Bronchial epithelial cell (primary cell): ENCODE measurements at regions not wholly inside any gene's neighbourhood (a gene's known extent, or its start where the extent isn't known, plus 50 kb on each side); places are given as distances from the start of the nearest gene placed in this dataset.

ENCODE experiments used
- DNase-seq: peaks from one replicate; pipeline ENCODE4 v3.0.0-alpha.2; 2010; ENCODE audit warnings: low read depth
- FAIRE-seq: peaks from 2 replicates; lab custom pipeline; 2011; peaks lifted over from hg19 to GRCh38; lab: Jason Lieb, UNC
- H3K27me3 ChIP-seq: 2 replicates; pipeline ENCODE4 v1.5.1; 2011; ENCODE audit warnings: low read length; ENCODE audit not compliant: control insufficient read depth, insufficient read depth
- H3K36me3 ChIP-seq: 2 replicates; pipeline ENCODE4 v1.5.1; 2011; ENCODE audit warnings: low read length; ENCODE audit not compliant: control insufficient read depth, insufficient read depth
- H3K4me3 ChIP-seq: 2 replicates; pipeline ENCODE4 v1.5.1; 2011; ENCODE audit warnings: mild to moderate bottlenecking, low read depth, low read length, control low read depth
- TF ChIP-seq, protein P1 (sequence below): IDR thresholded peaks from 2 replicates; pipeline ENCODE4 v1.5.1; 2011; ENCODE audit warnings: mild to moderate bottlenecking, moderate library complexity, low read length, control low read depth, inconsistent platforms; ENCODE audit not compliant: insufficient read depth, severe bottlenecking

DNA sequence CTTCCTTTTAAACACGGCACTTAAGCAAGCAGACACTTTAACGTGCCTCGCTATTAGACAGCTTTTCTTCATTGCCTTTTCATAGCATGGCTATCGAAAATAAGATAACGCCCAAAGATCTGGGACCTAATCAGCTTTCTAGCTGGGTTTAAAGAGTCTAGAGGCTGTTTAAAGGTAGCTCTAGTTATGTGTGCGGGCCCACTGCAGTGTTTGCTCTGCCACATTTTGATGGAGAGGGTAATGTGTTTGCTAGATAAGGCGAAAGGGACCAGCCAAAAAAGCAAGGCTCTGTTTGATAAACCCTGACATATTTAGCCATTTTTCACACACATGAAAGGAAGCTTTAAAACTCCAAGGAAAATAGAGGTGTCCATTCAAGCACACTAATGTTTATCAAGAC lies 91.6 kb downstream of the NR2F2 start:
- Histone ChIP-seq H3K27me3 (peaks cover 7% of the 10 kb centered on the region), H3K4me3 (no peak overlapping the region), H3K36me3 (no peaks in the 10 kb centered on the region)
- TF ChIP-seq, protein P1, sequence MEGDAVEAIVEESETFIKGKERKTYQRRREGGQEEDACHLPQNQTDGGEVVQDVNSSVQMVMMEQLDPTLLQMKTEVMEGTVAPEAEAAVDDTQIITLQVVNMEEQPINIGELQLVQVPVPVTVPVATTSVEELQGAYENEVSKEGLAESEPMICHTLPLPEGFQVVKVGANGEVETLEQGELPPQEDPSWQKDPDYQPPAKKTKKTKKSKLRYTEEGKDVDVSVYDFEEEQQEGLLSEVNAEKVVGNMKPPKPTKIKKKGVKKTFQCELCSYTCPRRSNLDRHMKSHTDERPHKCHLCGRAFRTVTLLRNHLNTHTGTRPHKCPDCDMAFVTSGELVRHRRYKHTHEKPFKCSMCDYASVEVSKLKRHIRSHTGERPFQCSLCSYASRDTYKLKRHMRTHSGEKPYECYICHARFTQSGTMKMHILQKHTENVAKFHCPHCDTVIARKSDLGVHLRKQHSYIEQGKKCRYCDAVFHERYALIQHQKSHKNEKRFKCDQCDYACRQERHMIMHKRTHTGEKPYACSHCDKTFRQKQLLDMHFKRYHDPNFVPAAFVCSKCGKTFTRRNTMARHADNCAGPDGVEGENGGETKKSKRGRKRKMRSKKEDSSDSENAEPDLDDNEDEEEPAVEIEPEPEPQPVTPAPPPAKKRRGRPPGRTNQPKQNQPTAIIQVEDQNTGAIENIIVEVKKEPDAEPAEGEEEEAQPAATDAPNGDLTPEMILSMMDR, result no peak
- FAIRE-seq (no peak), DNase-seq (no peak)

DNA sequence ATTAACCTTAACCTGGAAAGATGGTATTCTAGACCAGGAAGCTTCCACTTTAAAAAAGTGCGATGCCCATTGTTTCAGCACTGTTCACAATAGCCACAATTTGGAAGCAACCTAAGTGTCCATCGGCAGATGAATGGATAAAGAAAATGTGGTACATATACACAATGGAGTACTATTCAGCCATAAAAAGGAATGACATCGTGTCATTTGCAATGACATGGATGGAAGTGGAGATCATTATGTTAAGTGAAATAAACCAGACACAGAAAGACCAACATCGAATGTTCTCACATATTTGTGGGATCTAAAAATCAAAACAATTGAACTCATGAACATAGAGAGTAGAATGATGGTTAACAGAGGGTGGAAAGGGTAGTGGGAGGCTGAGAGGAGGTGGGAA lies 94.2 kb downstream of the NR2F2 start:
- Histone ChIP-seq H3K4me3 (no peak overlapping the region), H3K36me3 (no peaks in the 10 kb centered on the region), H3K27me3 (no peaks in the 10 kb centered on the region)
- DNase-seq (no peak), FAIRE-seq (no peak)
- TF ChIP-seq, protein P1, result no peak

DNA sequence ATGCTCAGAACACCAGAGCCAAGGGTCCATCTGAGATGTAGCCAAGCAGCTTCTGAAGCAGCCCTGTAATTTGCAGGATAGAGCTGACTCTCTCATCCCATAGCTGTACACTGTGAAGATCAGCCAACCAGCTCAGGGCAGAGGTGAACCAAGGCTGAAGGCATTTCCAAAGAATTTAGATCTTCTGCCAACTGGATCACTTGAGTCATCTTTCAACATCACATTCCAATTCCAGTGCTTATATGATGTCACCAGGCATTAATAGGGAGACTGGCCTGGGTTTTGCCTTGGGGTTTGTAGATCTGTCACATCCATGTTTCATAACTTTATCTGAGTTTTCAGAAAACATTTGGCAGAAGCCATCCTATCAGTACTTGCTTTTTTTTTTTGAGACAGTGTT lies 98.2 kb downstream of the NR2F2 start:
- peak; percentile 84 for DNase-seq
- Histone ChIP-seq H3K27me3 (no peaks in the 10 kb centered on the region), H3K4me3 (no peak overlapping the region), H3K36me3 (no peaks in the 10 kb centered on the region)
- TF ChIP-seq, protein P1, result no peak
- FAIRE-seq, result peak; percentile 99

DNA sequence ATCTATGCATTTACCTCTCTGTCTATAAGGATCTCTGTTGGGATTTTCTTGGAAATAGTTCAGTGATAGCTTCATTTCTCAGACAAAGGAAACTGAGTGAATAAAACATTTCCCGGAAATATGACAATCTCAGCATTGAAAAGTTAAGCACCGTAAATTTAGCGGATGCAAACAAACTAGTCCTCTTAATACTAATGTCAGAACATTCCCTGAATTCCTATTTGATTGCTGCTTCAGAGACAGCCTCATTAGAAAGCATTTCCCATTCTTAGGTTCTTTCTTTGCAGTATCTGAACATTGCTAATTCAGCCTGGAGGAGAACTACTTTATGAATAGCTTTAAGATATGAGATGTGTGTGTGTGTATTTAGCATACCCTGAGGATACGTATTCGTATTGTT lies 101.3 kb downstream of the NR2F2 start:
- no peak for FAIRE-seq
- H3K36me3 ChIP-seq, result no peaks in the 10 kb centered on the region
- no peak overlapping the region for H3K4me3 ChIP-seq
- H3K27me3 ChIP-seq, result no peaks in the 10 kb centered on the region
- DNase-seq, result no peak
- TF ChIP-seq, protein P1, result no peak

DNA sequence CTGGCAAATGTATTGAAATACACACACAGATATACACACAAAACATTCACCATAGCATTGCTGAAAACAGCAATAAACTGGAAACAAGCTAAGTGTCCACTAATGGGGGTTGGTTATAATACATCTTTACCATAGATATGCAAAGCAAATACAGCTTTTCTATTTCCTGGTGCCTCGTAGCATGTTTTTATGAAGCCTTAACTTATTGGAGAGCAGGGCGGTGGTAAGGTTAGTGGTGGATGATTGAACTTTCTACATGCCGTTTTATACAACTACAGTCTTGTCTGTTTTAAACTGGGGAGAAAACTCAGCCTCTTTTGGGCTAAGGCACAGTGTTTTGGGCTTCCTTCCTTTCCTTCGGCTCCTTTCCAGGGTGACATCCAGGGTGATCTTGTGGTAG lies 104.5 kb downstream of the NR2F2 start:
- Histone ChIP-seq H3K36me3 (no peaks in the 10 kb centered on the region), H3K4me3 (no peak overlapping the region), H3K27me3 (no peaks in the 10 kb centered on the region)
- DNase-seq (no peak), FAIRE-seq (no peak)
- TF ChIP-seq, protein P1, result no peak

DNA sequence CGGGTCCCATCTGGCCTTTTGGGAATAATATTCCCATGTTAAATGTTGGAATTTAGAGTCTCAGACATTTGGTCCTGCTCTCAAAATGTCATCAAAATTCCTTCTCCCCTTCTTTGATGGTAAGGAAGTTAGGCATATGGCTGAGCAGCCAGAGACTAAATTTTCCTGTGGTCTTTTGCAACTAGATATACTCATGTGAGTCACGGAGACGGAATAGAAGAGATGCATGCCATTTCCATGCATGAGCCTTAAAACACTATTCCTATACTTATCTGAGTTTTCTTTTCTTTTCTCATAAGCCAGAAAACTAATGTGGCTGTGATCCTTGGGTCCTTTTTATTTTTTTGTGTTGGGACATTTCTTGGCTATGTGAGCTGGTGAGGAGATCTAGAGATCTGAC lies 105.3 kb downstream of the NR2F2 start:
- DNase-seq, result no peak
- FAIRE-seq, result no peak
- Histone ChIP-seq H3K4me3 (no peak overlapping the region), H3K36me3 (no peaks in the 10 kb centered on the region), H3K27me3 (no peaks in the 10 kb centered on the region)
- TF ChIP-seq, protein P1, result no peak
